ENCODE measurements at regions not wholly inside any gene's neighbourhood (a gene's known extent, or its start where the extent isn't known, plus 50 kb on each side); places are given as distances from the start of the nearest gene placed in this dataset.

- DNase-seq (ENCODE audit: low read depth, low spot score) = no peak
These were observed 57.1 kb downstream of the FAM181B start for GRCh38 chr11:82676483-82677094.

- no peak for DNase-seq (ENCODE audit: low read depth, low spot score)
These were observed 57.8 kb downstream of the FAM181B start for GRCh38 chr11:82675838-82676237.

GRCh38 chr11:82673631-82674030 lies 60.0 kb downstream of the FAM181B start:
- DNase-seq (ENCODE audit: low read depth, low spot score) = no peak

GRCh38 chr11:82671451-82671850 lies 62.2 kb downstream of the FAM181B start:
- no peak for DNase-seq (ENCODE audit: low read depth, low spot score)

GRCh38 chr11:82663535-82663934 lies 70.1 kb downstream of the FAM181B start:
- DNase-seq (ENCODE audit: low read depth, low spot score) = no peak

- DNase-seq (ENCODE audit: low read depth, low spot score) = no peak
These were observed 79.9 kb downstream of the FAM181B start for GRCh38 chr11:82653752-82654151.

- no peak for DNase-seq (ENCODE audit: low read depth, low spot score)
These were observed 94.4 kb downstream of the FAM181B start for GRCh38 chr11:82639251-82639650.

GRCh38 chr11:82636615-82637014 lies 97.0 kb downstream of the FAM181B start:
- DNase-seq (ENCODE audit: low read depth, low spot score) = no peak

- no peak for DNase-seq (ENCODE audit: low read depth, low spot score)
These were observed 99.6 kb downstream of the FAM181B start for GRCh38 chr11:82634091-82634490.

GRCh38 chr11:82631722-82632630 lies 101.7 kb downstream of the FAM181B start:
- DNase-seq (ENCODE audit: low read depth, low spot score) = no peak

- no peak for DNase-seq (ENCODE audit: low read depth, low spot score)
These were observed 123.0 kb downstream of the FAM181B start for GRCh38 chr11:82610671-82611070.

GRCh38 chr11:82606738-82607137 lies 126.9 kb downstream of the FAM181B start:
- DNase-seq (ENCODE audit: low read depth, low spot score) = no peak

GRCh38 chr11:82601711-82602110 lies 132.0 kb downstream of the FAM181B start:
- no peak for DNase-seq (ENCODE audit: low read depth, low spot score)

- no peak for DNase-seq (ENCODE audit: low read depth, low spot score)
These were observed 133.8 kb downstream of the FAM181B start for GRCh38 chr11:82599836-82600235.

GRCh38 chr11:82586581-82586980 lies 147.1 kb downstream of the FAM181B start:
- DNase-seq (ENCODE audit: low read depth, low spot score) = no peak

- no peak for DNase-seq (ENCODE audit: low read depth, low spot score)
These were observed 156.4 kb downstream of the FAM181B start for GRCh38 chr11:82577246-82577645.

- no peak for DNase-seq (ENCODE audit: low read depth, low spot score)
These were observed 172.8 kb downstream of the FAM181B start for GRCh38 chr11:82560836-82561235.

GRCh38 chr11:82559609-82560008 lies 174.1 kb downstream of the FAM181B start:
- no peak for DNase-seq (ENCODE audit: low read depth, low spot score)

GRCh38 chr11:82557274-82557673 lies 176.4 kb downstream of the FAM181B start:
- no peak for DNase-seq (ENCODE audit: low read depth, low spot score)

GRCh38 chr11:82556210-82556609 lies 177.5 kb downstream of the FAM181B start:
- no peak for DNase-seq (ENCODE audit: low read depth, low spot score)

- DNase-seq (ENCODE audit: low read depth, low spot score) = no peak
These were observed 186.8 kb downstream of the FAM181B start for GRCh38 chr11:82546661-82547557.

GRCh38 chr11:82539669-82540068 lies 194.0 kb downstream of the FAM181B start:
- DNase-seq (ENCODE audit: low read depth, low spot score) = no peak

Data from smooth muscle cell of the brain vasculature (primary cell).